Activated CD8-positive, alpha-beta memory T cell treated with anti-CD3 and anti-CD28 coated beads for 1 hour (primary cell): ENCODE measurements at regions not wholly inside any gene's neighbourhood (a gene's known extent, or its start where the extent isn't known, plus 50 kb on each side); places are given as distances from the start of the nearest gene placed in this dataset.

Experiments used
- DNase-seq, 2 donors: peaks; one replicate each; pipeline ENCODE4 v3.0.0-alpha.2; 2020; ENCODE audit warnings: low read depth in 1 of 2; ENCODE audit errors: extremely low read depth in 1 of 2

- DNase-seq = no peak
Measured at GRCh38 chr2:83085869-83086268, 1373.2 kb downstream of the SUCLG1 start.

- DNase-seq = no peak
Measured at GRCh38 chr2:83081826-83082690, 1377.0 kb downstream of the SUCLG1 start.

- no peak for DNase-seq
Measured at GRCh38 chr2:83079007-83079406, 1380.1 kb downstream of the SUCLG1 start.

GRCh38 chr2:83072767-83073166, 1386.3 kb downstream of the SUCLG1 start:
- DNase-seq = no peak

- no peak for DNase-seq
Measured at GRCh38 chr2:83071914-83072313, 1387.2 kb downstream of the SUCLG1 start.

- no peak for DNase-seq
Measured at GRCh38 chr2:83071352-83071751, 1387.7 kb downstream of the SUCLG1 start.

- no peak for DNase-seq
Measured at GRCh38 chr2:83069724-83070123, 1389.4 kb downstream of the SUCLG1 start.

GRCh38 chr2:83068714-83069113, 1390.4 kb downstream of the SUCLG1 start:
- no peak for DNase-seq

- DNase-seq = no peak
Measured at GRCh38 chr2:83067947-83068346, 1391.1 kb downstream of the SUCLG1 start.

GRCh38 chr2:83063933-83064332, 1395.1 kb downstream of the SUCLG1 start:
- DNase-seq = no peak

GRCh38 chr2:83063511-83063910, 1395.6 kb downstream of the SUCLG1 start:
- no peak for DNase-seq

GRCh38 chr2:83058683-83059082, 1400.4 kb downstream of the SUCLG1 start:
- DNase-seq = no peak

- DNase-seq = no peak
Measured at GRCh38 chr2:83055376-83056010, 1403.6 kb downstream of the SUCLG1 start.

- DNase-seq = no peak
Measured at GRCh38 chr2:83054751-83055150, 1404.3 kb downstream of the SUCLG1 start.

- no peak for DNase-seq
Measured at GRCh38 chr2:83051538-83052170, 1407.4 kb downstream of the SUCLG1 start.

GRCh38 chr2:83042053-83042452, 1417.0 kb downstream of the SUCLG1 start:
- DNase-seq = no peak

GRCh38 chr2:83022631-83023210, 1436.4 kb downstream of the SUCLG1 start:
- no peak for DNase-seq

GRCh38 chr2:83017366-83018090, 1441.6 kb downstream of the SUCLG1 start:
- no peak for DNase-seq

GRCh38 chr2:83016343-83017110, 1442.6 kb downstream of the SUCLG1 start:
- DNase-seq = no peak

- DNase-seq = no peak
Measured at GRCh38 chr2:83015900-83016299, 1443.2 kb downstream of the SUCLG1 start.
